IPS DF 19.7 (cell line): ENCODE measurements at regions not wholly inside any gene's neighbourhood (a gene's known extent, or its start where the extent isn't known, plus 50 kb on each side); places are given as distances from the start of the nearest gene placed in this dataset.

Experiments
- DNase-seq: peaks from one replicate; pipeline ENCODE4 v3.0.0-alpha.2; 2013; ENCODE audit warnings: low read depth, low spot score

GRCh38 chr3:81279481-81280379, 481.7 kb downstream of the GBE1 start:
- DNase-seq, result no peak

GRCh38 chr3:81277853-81278252, 483.6 kb downstream of the GBE1 start:
- no peak for DNase-seq

GRCh38 chr3:81274671-81275070, 486.8 kb downstream of the GBE1 start:
- no peak for DNase-seq

- DNase-seq, result no peak
These were observed 490.7 kb downstream of the GBE1 start for GRCh38 chr3:81270603-81271379.

GRCh38 chr3:81268526-81268925, 492.9 kb downstream of the GBE1 start:
- no peak for DNase-seq

- DNase-seq, result no peak
These were observed 499.4 kb downstream of the GBE1 start for GRCh38 chr3:81261996-81262395.

- no peak for DNase-seq
These were observed 506.0 kb downstream of the GBE1 start for GRCh38 chr3:81255463-81255862.

GRCh38 chr3:81251096-81251495, 510.3 kb downstream of the GBE1 start:
- DNase-seq, result no peak

- DNase-seq, result no peak
These were observed 511.9 kb downstream of the GBE1 start for GRCh38 chr3:81249540-81250029.

- DNase-seq, result no peak
These were observed 515.9 kb downstream of the GBE1 start for GRCh38 chr3:81245501-81245900.

GRCh38 chr3:81245043-81245442, 516.4 kb downstream of the GBE1 start:
- DNase-seq, result no peak

GRCh38 chr3:81244231-81244630, 517.2 kb downstream of the GBE1 start:
- no peak for DNase-seq

GRCh38 chr3:81242871-81243270, 518.6 kb downstream of the GBE1 start:
- DNase-seq, result no peak

GRCh38 chr3:81237181-81237580, 524.3 kb downstream of the GBE1 start:
- DNase-seq, result no peak

- DNase-seq, result no peak
These were observed 543.4 kb downstream of the GBE1 start for GRCh38 chr3:81218023-81218422.

- no peak for DNase-seq
These were observed 544.3 kb downstream of the GBE1 start for GRCh38 chr3:81217101-81217500.

- DNase-seq, result no peak
These were observed 545.3 kb downstream of the GBE1 start for GRCh38 chr3:81216192-81216591.

GRCh38 chr3:81214631-81215030, 546.8 kb downstream of the GBE1 start:
- no peak for DNase-seq

- no peak for DNase-seq
These were observed 561.9 kb downstream of the GBE1 start for GRCh38 chr3:81199587-81199986.

GRCh38 chr3:81198756-81199155, 562.7 kb downstream of the GBE1 start:
- DNase-seq, result no peak

- no peak for DNase-seq
These were observed 563.2 kb downstream of the GBE1 start for GRCh38 chr3:81198216-81198615.

GRCh38 chr3:81197386-81197785, 564.1 kb downstream of the GBE1 start:
- DNase-seq, result no peak

- DNase-seq, result no peak
These were observed 566.0 kb downstream of the GBE1 start for GRCh38 chr3:81195478-81195877.
